GM12874 (cell line): ENCODE measurements at regions not wholly inside any gene's neighbourhood (a gene's known extent, or its start where the extent isn't known, plus 50 kb on each side); places are given as distances from the start of the nearest gene placed in this dataset.

Experiments
- TF ChIP-seq, protein P1 (sequence below): IDR thresholded peaks from 2 replicates; pipeline ENCODE4 v1.5.1; 2011; ENCODE audit warnings: low read depth, mild to moderate bottlenecking, control low read depth, low read length, moderate library complexity; ENCODE audit not compliant: insufficient read depth

DNA sequence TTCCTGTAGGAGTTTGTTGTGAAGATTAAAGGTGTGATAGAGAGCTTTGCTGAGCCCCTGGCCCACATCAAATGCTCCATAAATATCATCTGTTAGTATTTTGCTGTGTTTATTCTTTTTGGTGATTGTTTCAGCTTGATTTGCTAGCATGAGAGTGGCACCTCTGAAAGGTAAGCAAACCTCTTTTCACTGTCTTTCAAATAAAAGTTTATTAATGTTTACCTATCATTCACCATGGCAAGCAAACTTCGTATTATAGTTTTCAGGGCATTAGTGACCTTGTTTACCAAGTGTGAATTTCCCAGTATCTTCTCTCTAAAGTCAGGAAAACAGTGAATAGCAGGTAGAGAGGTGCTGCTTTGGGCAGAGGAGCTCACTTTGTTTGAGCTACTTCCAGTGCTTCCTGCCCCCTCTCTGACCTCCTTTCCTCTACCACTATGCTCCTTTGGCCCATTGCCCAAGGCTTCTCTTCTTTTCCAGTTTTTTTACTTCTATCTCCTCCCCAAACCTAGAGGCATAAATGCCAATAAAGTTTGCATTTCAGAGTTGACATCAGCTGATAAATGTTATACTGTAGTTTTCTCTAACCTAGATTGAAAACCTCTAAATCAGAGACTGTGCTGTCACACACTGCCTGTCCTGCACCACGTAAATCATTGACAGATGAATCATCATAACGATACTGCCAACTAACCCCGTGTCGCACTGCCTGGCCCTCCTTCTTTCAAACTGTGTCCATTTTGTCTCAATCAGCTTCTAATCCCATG is 569.0 kb downstream of the TUSC7 start:
- TF ChIP-seq, protein P1, sequence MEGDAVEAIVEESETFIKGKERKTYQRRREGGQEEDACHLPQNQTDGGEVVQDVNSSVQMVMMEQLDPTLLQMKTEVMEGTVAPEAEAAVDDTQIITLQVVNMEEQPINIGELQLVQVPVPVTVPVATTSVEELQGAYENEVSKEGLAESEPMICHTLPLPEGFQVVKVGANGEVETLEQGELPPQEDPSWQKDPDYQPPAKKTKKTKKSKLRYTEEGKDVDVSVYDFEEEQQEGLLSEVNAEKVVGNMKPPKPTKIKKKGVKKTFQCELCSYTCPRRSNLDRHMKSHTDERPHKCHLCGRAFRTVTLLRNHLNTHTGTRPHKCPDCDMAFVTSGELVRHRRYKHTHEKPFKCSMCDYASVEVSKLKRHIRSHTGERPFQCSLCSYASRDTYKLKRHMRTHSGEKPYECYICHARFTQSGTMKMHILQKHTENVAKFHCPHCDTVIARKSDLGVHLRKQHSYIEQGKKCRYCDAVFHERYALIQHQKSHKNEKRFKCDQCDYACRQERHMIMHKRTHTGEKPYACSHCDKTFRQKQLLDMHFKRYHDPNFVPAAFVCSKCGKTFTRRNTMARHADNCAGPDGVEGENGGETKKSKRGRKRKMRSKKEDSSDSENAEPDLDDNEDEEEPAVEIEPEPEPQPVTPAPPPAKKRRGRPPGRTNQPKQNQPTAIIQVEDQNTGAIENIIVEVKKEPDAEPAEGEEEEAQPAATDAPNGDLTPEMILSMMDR = no peak

DNA sequence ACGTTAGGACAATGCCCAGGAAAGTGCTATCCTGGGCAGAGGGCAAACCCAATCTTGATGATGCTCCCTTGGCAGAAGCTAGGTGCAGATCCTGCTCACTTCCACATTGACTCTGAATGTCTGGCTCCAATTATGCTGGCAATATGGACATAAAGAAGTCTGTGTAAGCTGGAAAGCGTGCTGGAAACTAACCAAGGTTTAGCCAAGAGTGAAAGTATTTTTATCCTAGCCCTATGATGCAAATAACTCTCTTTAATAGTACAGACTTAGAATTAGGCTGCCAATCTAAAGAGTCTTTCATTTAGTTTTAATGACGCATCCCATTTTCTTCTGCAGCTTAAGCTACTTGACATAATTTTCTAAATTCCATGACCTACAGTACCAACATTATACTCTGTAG is 571.8 kb downstream of the TUSC7 start:
- TF ChIP-seq, protein P1 = no peak

DNA sequence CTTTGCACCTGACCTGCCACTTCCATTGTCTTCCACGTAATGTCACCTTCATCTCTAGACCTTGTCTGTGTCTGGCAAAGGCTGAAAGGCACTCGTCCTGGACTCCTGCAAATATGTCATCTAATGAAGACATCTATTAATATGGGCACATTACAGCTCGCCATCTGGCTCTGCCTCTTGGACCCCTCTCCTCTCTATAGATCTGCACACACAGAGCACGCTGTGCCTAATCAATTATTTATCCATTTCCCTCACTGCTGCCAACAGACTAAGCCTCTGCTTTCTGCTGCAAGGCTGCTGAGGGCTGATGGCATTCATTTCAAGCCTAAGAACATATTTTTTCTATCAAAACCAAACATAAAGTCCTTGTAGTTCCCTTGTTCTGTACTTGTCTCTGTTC is 573.0 kb downstream of the TUSC7 start:
- TF ChIP-seq, protein P1 = no peak

DNA sequence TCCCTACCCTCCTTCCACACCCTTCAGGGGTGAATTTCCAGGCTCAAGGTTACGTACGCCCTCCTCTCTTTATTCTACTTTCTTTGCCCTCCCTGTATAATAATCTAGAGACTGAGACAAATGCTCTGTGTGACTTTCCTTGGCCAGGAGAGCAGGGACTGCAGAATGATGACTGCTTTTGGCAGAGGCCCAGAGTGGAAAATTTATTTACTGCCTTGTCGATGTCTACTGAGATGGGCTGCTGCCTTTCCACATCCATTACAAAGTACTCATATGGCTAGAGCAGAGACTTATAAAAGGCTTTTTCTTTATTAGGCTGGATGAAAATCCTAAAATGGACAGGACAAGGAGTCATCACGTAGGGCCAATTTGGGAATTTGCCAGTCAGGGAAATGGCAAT is 576.2 kb downstream of the TUSC7 start:
- TF ChIP-seq, protein P1 = no peak

DNA sequence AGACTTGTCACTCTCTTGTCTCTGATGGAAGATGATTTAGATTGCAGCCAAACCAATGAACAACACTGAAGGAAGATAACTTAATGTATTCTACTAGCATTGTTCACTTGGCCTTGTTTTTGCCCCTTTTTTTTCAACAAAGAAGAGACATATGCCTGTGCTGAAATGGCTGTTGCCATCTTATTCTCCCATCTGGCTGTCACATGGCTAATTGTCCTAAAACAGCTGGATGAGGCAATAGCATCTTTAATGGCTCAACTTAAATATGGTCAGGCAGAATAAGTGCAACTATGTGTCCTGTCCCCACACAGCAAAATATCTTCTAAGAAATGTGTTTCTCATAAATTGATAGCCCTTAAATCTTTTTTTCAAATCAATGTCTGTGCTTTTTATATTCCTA is 576.9 kb downstream of the TUSC7 start:
- TF ChIP-seq, protein P1 = no peak

DNA sequence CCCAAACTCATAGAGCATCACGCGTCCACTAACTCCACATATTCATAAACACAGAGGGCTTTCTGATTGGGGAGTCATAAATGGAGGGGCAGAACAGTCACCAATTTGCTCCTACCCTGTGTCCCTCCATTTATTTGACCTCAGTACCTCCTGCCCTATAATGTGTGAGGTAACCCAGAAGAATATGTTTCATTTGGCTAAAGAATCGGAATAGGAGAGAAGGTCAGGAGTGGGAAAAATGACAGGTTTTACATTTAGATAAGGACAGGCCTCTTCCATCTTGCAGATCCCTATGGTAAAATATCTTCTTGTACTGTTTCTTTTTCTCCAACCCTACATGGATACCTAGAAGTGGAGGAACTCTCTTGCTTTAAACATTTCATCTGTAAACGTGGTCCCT is 578.0 kb downstream of the TUSC7 start:
- TF ChIP-seq, protein P1 = no peak

DNA sequence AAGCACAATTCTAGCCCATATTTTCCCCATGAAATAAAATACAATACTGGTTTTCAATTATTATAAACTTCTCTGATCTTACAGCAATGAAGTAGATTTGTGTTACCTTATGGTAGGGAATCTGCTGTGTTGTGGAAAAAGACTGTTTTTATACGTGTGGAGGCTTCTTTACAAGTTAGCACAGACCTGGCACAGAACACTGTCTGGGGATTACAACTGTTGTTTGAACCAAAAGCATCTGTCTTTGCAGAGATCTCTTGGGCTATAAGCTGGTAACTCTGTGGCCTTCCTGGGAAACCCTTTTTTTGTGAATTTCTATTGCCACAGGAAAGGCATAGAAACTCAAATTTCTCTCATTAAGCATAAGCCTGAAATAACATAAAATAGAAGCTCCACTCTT is 581.9 kb downstream of the TUSC7 start:
- TF ChIP-seq, protein P1 = no peak

DNA sequence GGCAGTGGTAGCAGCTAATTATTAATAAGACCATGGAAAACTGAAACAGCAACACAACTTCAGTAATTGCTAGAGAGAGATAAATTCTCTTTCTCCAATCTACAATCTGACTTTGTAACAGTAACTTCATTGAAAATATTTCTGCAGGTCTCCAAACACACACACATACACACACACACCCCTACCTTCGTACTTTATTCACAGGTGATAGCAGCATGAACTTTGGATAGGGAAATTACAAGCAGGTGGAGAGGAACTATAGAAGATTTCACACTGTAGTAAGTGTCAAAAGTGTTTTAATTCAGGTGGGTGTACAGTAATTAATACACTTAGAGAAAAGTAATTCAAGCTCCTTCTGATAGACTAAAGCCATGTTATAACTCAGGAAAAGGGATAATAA is 587.5 kb downstream of the TUSC7 start:
- TF ChIP-seq, protein P1 = no peak
